SK-N-SH (cell line): ENCODE measurements at regions not wholly inside any gene's neighbourhood (a gene's known extent, or its start where the extent isn't known, plus 50 kb on each side); places are given as distances from the start of the nearest gene placed in this dataset.

Source experiments
- CTCF ChIA-PET: fragments of 300-600, 350-600 bp; formaldehyde crosslinking; extraction: SDS; loops from one replicate; lab custom pipeline; 2021; lab: Yijun Ruan, JAX
- POLR2A ChIA-PET: fragments of 350-600 bp; sonication (Branson Sonifier 250); formaldehyde crosslinking; extraction: SDS; loops from one replicate; lab custom pipeline; 2020; ENCODE audit warnings: antibody characterized with exemption, inconsistent platforms; lab: Yijun Ruan, JAX
- DNase-seq: peaks from one replicate; pipeline ENCODE4 v3.0.0; 2012
- H2AFZ ChIP-seq: fragments of 200-600 bp; sonication (generic); 2 replicates; pipeline ENCODE4 v1.8.1; 2016; ENCODE audit warnings: antibody characterized with exemption, mild to moderate bottlenecking, low read depth
- H3F3A ChIP-seq: fragments of 200-600 bp; sonication (generic); replicated peaks from 2 replicates; pipeline ENCODE3; 2016; ENCODE audit warnings: antibody characterized with exemption, mild to moderate bottlenecking; ENCODE audit not compliant: insufficient read depth
- H3K27ac ChIP-seq, 2 experiments: fragments of 200-500 bp in 1 of 2; fragments of 200-600 bp in 1 of 2; sonication (Bioruptor generic) in 1 of 2; sonication (generic), shearing (Covaris generic) in 1 of 2; 2 replicates each; pipeline versions ENCODE4 v1.5.1 to v1.6.1; 2014 to 2016; ENCODE audit warnings: low read depth in 2 of 2, inconsistent platforms in 1 of 2, low read length in 1 of 2, mild to moderate bottlenecking in 1 of 2, mixed read lengths in 1 of 2
- H3K27me3 ChIP-seq: fragments of 200-600 bp; sonication (generic), shearing (Covaris generic); 2 replicates; pipeline ENCODE4 v1.6.1; 2016; ENCODE audit warnings: mixed run types; ENCODE audit not compliant: insufficient read depth
- H3K36me3 ChIP-seq, 2 experiments: fragments of 200-500 bp in 1 of 2; fragments of 200-600 bp in 1 of 2; sonication (Bioruptor generic) in 1 of 2; sonication (generic) in 1 of 2; replicated peaks in 1 of 2; 2 replicates each; pipeline versions ENCODE3 to v1.5.1; 2014 to 2016; ENCODE audit warnings: low read length in 1 of 2, mild to moderate bottlenecking in 1 of 2; ENCODE audit not compliant: insufficient read depth in 2 of 2, control insufficient read depth in 1 of 2
- H3K4me1 ChIP-seq, 2 experiments: fragments of 200-500 bp in 1 of 2; fragments of 200-600 bp in 1 of 2; sonication (Bioruptor generic) in 1 of 2; sonication (generic), shearing (Covaris generic) in 1 of 2; 2 replicates each; pipeline versions ENCODE4 v1.5.1 to v1.6.1; 2014 to 2016; ENCODE audit warnings: low read depth in 1 of 2, low read length in 1 of 2, mixed run types in 1 of 2; ENCODE audit not compliant: insufficient read depth in 2 of 2, control insufficient read depth in 1 of 2
- H3K4me2 ChIP-seq: fragments of 200-600 bp; sonication (generic), shearing (Covaris generic); 2 replicates; pipeline ENCODE4 v1.6.1; 2017; ENCODE audit warnings: mixed run types
- H3K4me3 ChIP-seq, 2 experiments: fragments of 200-500 bp in 1 of 2; fragments of 200-600 bp in 1 of 2; sonication (Bioruptor generic) in 1 of 2; sonication (generic), shearing (Covaris generic) in 1 of 2; 2 replicates each; pipeline versions ENCODE4 v1.5.1 to v1.8.1; 2014 to 2016; ENCODE audit warnings: low read depth in 2 of 2, inconsistent platforms in 1 of 2, low read length in 1 of 2, mild to moderate bottlenecking in 1 of 2, mixed read lengths in 1 of 2, moderate library complexity in 1 of 2
- H3K79me2 ChIP-seq: fragments of 200-600 bp; sonication (generic); 2 replicates; pipeline ENCODE4 v1.8.1; 2017; ENCODE audit warnings: mild to moderate bottlenecking; ENCODE audit not compliant: insufficient read depth
- H3K9ac ChIP-seq: fragments of 200-600 bp; sonication (generic); 2 replicates; pipeline ENCODE4 v1.6.1; 2017; ENCODE audit warnings: mixed run types
- H3K9me2 ChIP-seq: fragments of 200-600 bp; sonication (generic); 2 replicates; pipeline ENCODE4 v1.6.1; 2017; ENCODE audit warnings: mixed run types
- H3K9me3 ChIP-seq: fragments of 200-600 bp; sonication (generic); 2 replicates; pipeline ENCODE4 v1.6.1; 2017; ENCODE audit warnings: mixed run types, mild to moderate bottlenecking, moderate library complexity
- H4K20me1 ChIP-seq: fragments of 200-600 bp; sonication (generic); 2 replicates; pipeline ENCODE4 v1.6.1; 2017; ENCODE audit warnings: mild to moderate bottlenecking, mixed run types; ENCODE audit not compliant: insufficient read depth
- CTCF ChIP-seq: fragments of 200-600 bp; sonication (generic); IDR thresholded peaks from 2 replicates; pipeline ENCODE4 v1.6.1; 2017; ENCODE audit warnings: antibody characterized with exemption, mild to moderate bottlenecking, moderate library complexity
- MAX ChIP-seq: IDR thresholded peaks from 2 replicates; pipeline ENCODE4 v1.4.0; 2012; ENCODE audit warnings: low read depth
- MXI1 ChIP-seq: IDR thresholded peaks from 2 replicates; pipeline ENCODE4 v1.6.1; 2012; ENCODE audit warnings: mild to moderate bottlenecking, low read depth, low read length, improper control_type of control experiment
- NRF1 ChIP-seq: IDR thresholded peaks from 2 replicates; pipeline ENCODE4 v1.6.1; 2012; ENCODE audit warnings: low read depth, mild to moderate bottlenecking, low read length
- RXRA ChIP-seq: IDR thresholded peaks from 2 replicates; pipeline ENCODE4 v1.4.0; 2012; ENCODE audit warnings: low read depth, mild to moderate bottlenecking, borderline replicate concordance
- TAF1 ChIP-seq: IDR thresholded peaks from 2 replicates; pipeline ENCODE4 v1.6.1; 2012; ENCODE audit warnings: low read depth, mild to moderate bottlenecking, low read length, moderate library complexity, borderline replicate concordance
- TEAD4 ChIP-seq: IDR thresholded peaks from 2 replicates; pipeline ENCODE4 v1.4.0; 2012; ENCODE audit warnings: mild to moderate bottlenecking, borderline replicate concordance; ENCODE audit not compliant: insufficient read depth
- WGBS: methylation state at CpG from one replicate; pipeline ENCODE4 v1.1.6; 2017; ENCODE audit warnings: low lambda C conversion rate; 5-methylcytosine and 5-hydroxymethylcytosine counted together
- TF ChIP-seq, protein P1 (sequence below): IDR thresholded peaks from 2 replicates; pipeline ENCODE4 v1.4.0; 2012; ENCODE audit warnings: low read depth, borderline replicate concordance
- TF ChIP-seq, protein P2 (sequence below): fragments of 150-350 bp; IDR thresholded peaks from 2 replicates; pipeline ENCODE4 v1.6.1; 2017; ENCODE audit warnings: antibody characterized with exemption, low read length, low read depth, borderline replicate concordance
- TF ChIP-seq, protein P3 (sequence below): IDR thresholded peaks from 2 replicates; pipeline ENCODE4 v1.6.1; 2012; ENCODE audit warnings: mild to moderate bottlenecking, low read depth, low read length, moderate library complexity

DNA sequence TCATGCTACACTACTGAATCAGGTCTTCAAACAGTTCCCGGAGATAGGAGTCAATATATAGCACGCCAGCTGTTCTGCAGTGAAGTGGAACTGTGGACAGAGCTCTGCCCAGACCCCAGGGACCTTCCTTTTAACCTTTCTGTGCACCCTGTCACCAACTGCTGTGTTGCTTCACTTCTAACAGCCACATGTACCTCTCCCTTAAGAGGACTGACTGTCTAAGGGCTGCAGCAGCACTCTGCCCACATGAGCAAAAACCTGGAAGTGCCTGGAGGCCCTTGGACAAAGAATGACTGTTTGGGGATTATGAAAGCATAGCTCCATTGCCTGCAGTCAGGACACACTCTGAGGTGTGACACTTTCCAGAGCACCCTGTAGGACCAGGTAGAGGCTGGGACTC is 88.3 kb upstream of the CTNNB1 start (continued):
- TF ChIP-seq, protein P1, sequence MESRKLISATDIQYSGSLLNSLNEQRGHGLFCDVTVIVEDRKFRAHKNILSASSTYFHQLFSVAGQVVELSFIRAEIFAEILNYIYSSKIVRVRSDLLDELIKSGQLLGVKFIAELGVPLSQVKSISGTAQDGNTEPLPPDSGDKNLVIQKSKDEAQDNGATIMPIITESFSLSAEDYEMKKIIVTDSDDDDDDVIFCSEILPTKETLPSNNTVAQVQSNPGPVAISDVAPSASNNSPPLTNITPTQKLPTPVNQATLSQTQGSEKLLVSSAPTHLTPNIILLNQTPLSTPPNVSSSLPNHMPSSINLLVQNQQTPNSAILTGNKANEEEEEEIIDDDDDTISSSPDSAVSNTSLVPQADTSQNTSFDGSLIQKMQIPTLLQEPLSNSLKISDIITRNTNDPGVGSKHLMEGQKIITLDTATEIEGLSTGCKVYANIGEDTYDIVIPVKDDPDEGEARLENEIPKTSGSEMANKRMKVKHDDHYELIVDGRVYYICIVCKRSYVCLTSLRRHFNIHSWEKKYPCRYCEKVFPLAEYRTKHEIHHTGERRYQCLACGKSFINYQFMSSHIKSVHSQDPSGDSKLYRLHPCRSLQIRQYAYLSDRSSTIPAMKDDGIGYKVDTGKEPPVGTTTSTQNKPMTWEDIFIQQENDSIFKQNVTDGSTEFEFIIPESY = no peak
- no peak for TF ChIP-seq NRF1
- TF ChIP-seq, protein P2, sequence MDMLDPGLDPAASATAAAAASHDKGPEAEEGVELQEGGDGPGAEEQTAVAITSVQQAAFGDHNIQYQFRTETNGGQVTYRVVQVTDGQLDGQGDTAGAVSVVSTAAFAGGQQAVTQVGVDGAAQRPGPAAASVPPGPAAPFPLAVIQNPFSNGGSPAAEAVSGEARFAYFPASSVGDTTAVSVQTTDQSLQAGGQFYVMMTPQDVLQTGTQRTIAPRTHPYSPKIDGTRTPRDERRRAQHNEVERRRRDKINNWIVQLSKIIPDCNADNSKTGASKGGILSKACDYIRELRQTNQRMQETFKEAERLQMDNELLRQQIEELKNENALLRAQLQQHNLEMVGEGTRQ = no peak

GRCh38 chr3:41112466-41112865 is 86.8 kb upstream of the CTNNB1 start:
- Histone ChIP-seq H3K79me2 (no peaks in the 10 kb centered on the region), H3K27me3 (no peaks in the 10 kb centered on the region), H3K9me3 (no peaks in the 10 kb centered on the region), H4K20me1 (no peaks in the 10 kb centered on the region), H2AFZ (no peak overlapping the region), H3K36me3 (no peaks in the 10 kb centered on the region), H3F3A (no peaks in the 10 kb centered on the region), H3K4me2 (no peak overlapping the region), H3K4me1 (no peaks in the 10 kb centered on the region; a peak in 1 of 4 replicates), H3K27ac (no peak overlapping the region), H3K9me2 (no peaks in the 10 kb centered on the region), H3K4me3 (no peak overlapping the region), H3K9ac (no peak overlapping the region)
- ChIA-PET CTCF (no interaction called here), POLR2A (no interaction called here)
- TF ChIP-seq, protein P3, sequence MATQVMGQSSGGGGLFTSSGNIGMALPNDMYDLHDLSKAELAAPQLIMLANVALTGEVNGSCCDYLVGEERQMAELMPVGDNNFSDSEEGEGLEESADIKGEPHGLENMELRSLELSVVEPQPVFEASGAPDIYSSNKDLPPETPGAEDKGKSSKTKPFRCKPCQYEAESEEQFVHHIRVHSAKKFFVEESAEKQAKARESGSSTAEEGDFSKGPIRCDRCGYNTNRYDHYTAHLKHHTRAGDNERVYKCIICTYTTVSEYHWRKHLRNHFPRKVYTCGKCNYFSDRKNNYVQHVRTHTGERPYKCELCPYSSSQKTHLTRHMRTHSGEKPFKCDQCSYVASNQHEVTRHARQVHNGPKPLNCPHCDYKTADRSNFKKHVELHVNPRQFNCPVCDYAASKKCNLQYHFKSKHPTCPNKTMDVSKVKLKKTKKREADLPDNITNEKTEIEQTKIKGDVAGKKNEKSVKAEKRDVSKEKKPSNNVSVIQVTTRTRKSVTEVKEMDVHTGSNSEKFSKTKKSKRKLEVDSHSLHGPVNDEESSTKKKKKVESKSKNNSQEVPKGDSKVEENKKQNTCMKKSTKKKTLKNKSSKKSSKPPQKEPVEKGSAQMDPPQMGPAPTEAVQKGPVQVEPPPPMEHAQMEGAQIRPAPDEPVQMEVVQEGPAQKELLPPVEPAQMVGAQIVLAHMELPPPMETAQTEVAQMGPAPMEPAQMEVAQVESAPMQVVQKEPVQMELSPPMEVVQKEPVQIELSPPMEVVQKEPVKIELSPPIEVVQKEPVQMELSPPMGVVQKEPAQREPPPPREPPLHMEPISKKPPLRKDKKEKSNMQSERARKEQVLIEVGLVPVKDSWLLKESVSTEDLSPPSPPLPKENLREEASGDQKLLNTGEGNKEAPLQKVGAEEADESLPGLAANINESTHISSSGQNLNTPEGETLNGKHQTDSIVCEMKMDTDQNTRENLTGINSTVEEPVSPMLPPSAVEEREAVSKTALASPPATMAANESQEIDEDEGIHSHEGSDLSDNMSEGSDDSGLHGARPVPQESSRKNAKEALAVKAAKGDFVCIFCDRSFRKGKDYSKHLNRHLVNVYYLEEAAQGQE = no peak
- TF ChIP-seq MXI1 (no peak), TEAD4 (no peak)
- no peak for DNase-seq
- WGBS = 38% methylated on average over 2 of the region's 2 CpGs

DNA sequence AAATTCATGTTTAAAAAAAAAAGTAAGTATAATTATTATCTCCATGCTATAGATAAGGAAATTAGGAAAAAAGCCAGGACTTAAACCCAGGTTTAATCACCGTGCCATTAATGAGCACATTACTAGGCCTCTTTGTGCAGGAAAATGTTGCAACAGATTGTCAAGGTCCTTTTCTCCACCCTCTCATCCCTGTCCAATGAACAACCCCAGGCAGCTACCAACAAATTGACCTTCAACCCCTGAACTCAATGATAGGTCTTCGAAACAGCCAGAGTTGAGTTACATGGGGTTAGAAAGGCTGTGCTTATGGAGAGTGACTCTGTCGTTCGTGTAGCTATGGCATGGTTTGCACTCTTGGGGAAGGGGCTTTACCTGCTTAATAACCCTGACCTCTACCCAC is 84.2 kb upstream of the CTNNB1 start:
- POLR2A ChIA-PET = no interaction called here
- H3K9me3 ChIP-seq = no peaks in the 10 kb centered on the region
- H3K9me2 ChIP-seq = no peaks in the 10 kb centered on the region
- H4K20me1 ChIP-seq = no peaks in the 10 kb centered on the region
- no peak overlapping the region for H3K4me3 ChIP-seq
- H3K27ac ChIP-seq = no peak overlapping the region
- CTCF ChIA-PET = no interaction called here
- no peak for DNase-seq
- no peaks in the 10 kb centered on the region for H3F3A ChIP-seq
- H3K4me1 ChIP-seq = no peaks in the 10 kb centered on the region; a peak in 1 of 4 replicates
- H3K9ac ChIP-seq = no peak overlapping the region
- H2AFZ ChIP-seq = no peak overlapping the region
- no peaks in the 10 kb centered on the region for H3K79me2 ChIP-seq
- 59% methylated on average over 4 of the region's 4 CpGs for WGBS
- no peaks in the 10 kb centered on the region for H3K27me3 ChIP-seq
- H3K36me3 ChIP-seq = no peaks in the 10 kb centered on the region
- H3K4me2 ChIP-seq = no peak overlapping the region
- no peak for TF ChIP-seq MXI1
- no peak for TF ChIP-seq CTCF
- TF ChIP-seq MAX = no peak
- no peak for TF ChIP-seq TAF1
- TF ChIP-seq, protein P3 = no peak
- no peak for TF ChIP-seq NRF1
- no peak for TF ChIP-seq RXRA
